H9 (cell line): ENCODE measurements at regions not wholly inside any gene's neighbourhood (a gene's known extent, or its start where the extent isn't known, plus 50 kb on each side); places are given as distances from the start of the nearest gene placed in this dataset.

Source experiments
- DNase-seq: peaks from one replicate; pipeline ENCODE4 v3.0.0-alpha.2; 2017
- H2AFZ ChIP-seq: one replicate; pipeline ENCODE4 v1.6.1; 2013; ENCODE audit warnings: mild to moderate bottlenecking, low read length, control low read depth, moderate library complexity
- H2AK5ac ChIP-seq: 2 replicates; pipeline ENCODE4 v1.6.1; 2013; ENCODE audit warnings: low read length, control low read depth, mixed read lengths; ENCODE audit not compliant: insufficient read length
- H2BK120ac ChIP-seq: one replicate; pipeline ENCODE4 v1.6.1; 2013; ENCODE audit warnings: low read depth, mild to moderate bottlenecking, low read length, control low read depth, inconsistent platforms; ENCODE audit not compliant: poor library complexity, severe bottlenecking
- H2BK12ac ChIP-seq: 2 replicates; pipeline ENCODE4 v1.6.1; 2013; ENCODE audit warnings: low read length, control low read depth, mixed read lengths, low read depth; ENCODE audit not compliant: insufficient read length
- H2BK15ac ChIP-seq: 2 replicates; pipeline ENCODE4 v1.6.1; 2013; ENCODE audit warnings: low read depth, low read length, control low read depth
- H2BK20ac ChIP-seq: one replicate; pipeline ENCODE4 v1.6.1; 2013; ENCODE audit warnings: low read depth, mild to moderate bottlenecking, low read length, control low read depth, inconsistent platforms; ENCODE audit not compliant: poor library complexity, severe bottlenecking
- H2BK5ac ChIP-seq: 2 replicates; pipeline ENCODE4 v1.6.1; 2013; ENCODE audit warnings: low read length, control low read depth, mixed read lengths; ENCODE audit not compliant: insufficient read length
- H3K14ac ChIP-seq: 2 replicates; pipeline ENCODE4 v1.6.1; 2013; ENCODE audit warnings: low read length, control low read depth; ENCODE audit not compliant: insufficient read depth
- H3K18ac ChIP-seq: 2 replicates; pipeline ENCODE4 v1.6.1; 2013; ENCODE audit warnings: low read depth, mild to moderate bottlenecking, mixed read lengths, low read length, control low read depth; ENCODE audit not compliant: insufficient read length
- H3K23ac ChIP-seq: 2 replicates; pipeline ENCODE4 v1.6.1; 2013; ENCODE audit warnings: low read length, control low read depth, mixed read lengths, low read depth; ENCODE audit not compliant: insufficient read length
- H3K23me2 ChIP-seq: 2 replicates; pipeline ENCODE4 v1.6.1; 2013; ENCODE audit warnings: low read depth, mild to moderate bottlenecking, mixed read lengths, low read length, control low read depth; ENCODE audit not compliant: insufficient read length, poor library complexity, severe bottlenecking
- H3K27ac ChIP-seq: 2 replicates; pipeline ENCODE4 v1.5.1; 2013; ENCODE audit warnings: low read length, control low read depth, mixed read lengths, low read depth; ENCODE audit not compliant: insufficient read length
- H3K27me3 ChIP-seq: 2 replicates; pipeline ENCODE4 v1.6.1; 2013; ENCODE audit warnings: low read length, control low read depth, inconsistent platforms; ENCODE audit not compliant: insufficient read depth
- H3K4ac ChIP-seq: 2 replicates; pipeline ENCODE4 v1.6.1; 2013; ENCODE audit warnings: low read depth, mild to moderate bottlenecking, control low read depth, inconsistent platforms, low read length, moderate library complexity
- H3K4me1 ChIP-seq: 2 replicates; pipeline ENCODE4 v1.6.1; 2013; ENCODE audit warnings: low read length, control low read depth, inconsistent platforms; ENCODE audit not compliant: insufficient read depth
- H3K4me2 ChIP-seq: 2 replicates; pipeline ENCODE4 v1.6.1; 2013; ENCODE audit warnings: low read length, control low read depth, mixed read lengths; ENCODE audit not compliant: insufficient read length, insufficient read depth
- H3K56ac ChIP-seq: 2 replicates; pipeline ENCODE4 v1.6.1; 2013; ENCODE audit warnings: low read depth, mild to moderate bottlenecking, mixed read lengths, low read length, control low read depth; ENCODE audit not compliant: insufficient read length
- H3K79me1 ChIP-seq: 2 replicates; pipeline ENCODE4 v1.6.1; 2013; ENCODE audit warnings: low read depth, mild to moderate bottlenecking, moderate library complexity, low read length, control low read depth, inconsistent platforms; ENCODE audit not compliant: insufficient read depth, poor library complexity, severe bottlenecking
- H3K79me2 ChIP-seq: 2 replicates; pipeline ENCODE4 v1.6.1; 2013; ENCODE audit warnings: low read length, control low read depth, inconsistent platforms; ENCODE audit not compliant: insufficient read depth
- H3K9ac ChIP-seq: 2 replicates; pipeline ENCODE4 v1.6.1; 2013; ENCODE audit warnings: low read length, control low read depth, mixed read lengths; ENCODE audit not compliant: insufficient read length; ENCODE audit errors: extremely low read depth
- H3K9me3 ChIP-seq: one replicate; pipeline ENCODE4 v1.6.1; 2013; ENCODE audit warnings: low read depth, low read length, inconsistent platforms; ENCODE audit not compliant: control insufficient read depth
- H3T11ph ChIP-seq: one replicate; pipeline ENCODE4 v1.6.1; 2013; ENCODE audit warnings: mild to moderate bottlenecking, low read length, control low read depth, inconsistent platforms
- H4K20me1 ChIP-seq: one replicate; pipeline ENCODE4 v1.6.1; 2013; ENCODE audit not compliant: control insufficient read depth, insufficient read length, insufficient read depth
- H4K5ac ChIP-seq: 2 replicates; pipeline ENCODE4 v1.6.1; 2013; ENCODE audit warnings: low read depth, mild to moderate bottlenecking, mixed read lengths, low read length, control low read depth; ENCODE audit not compliant: insufficient read length
- H4K8ac ChIP-seq: replicated peaks from 2 replicates; pipeline ENCODE4 v1.6.1; 2013; ENCODE audit warnings: low read length, control low read depth, mixed read lengths, low read depth; ENCODE audit not compliant: insufficient read length
- H4K91ac ChIP-seq: 2 replicates; pipeline ENCODE4 v1.6.1; 2013; ENCODE audit warnings: low read depth, mild to moderate bottlenecking, moderate library complexity, mixed read lengths, low read length, control low read depth; ENCODE audit not compliant: insufficient read length
- H3K27ac Mint-ChIP-seq, 3 experiments: 2 replicates in 2 of 3; 3 replicates in 1 of 3; pipeline ENCODE4 v1.8.0; 2020 to 2021; ENCODE audit warnings: mixed read lengths in 3 of 3, mild to moderate bottlenecking in 1 of 3, moderate library complexity in 1 of 3
- H3K27me3 Mint-ChIP-seq: 2 replicates; pipeline ENCODE4 v1.8.0; 2021; ENCODE audit warnings: low read depth, mild to moderate bottlenecking, moderate library complexity, mixed read lengths
- H3K36me3 Mint-ChIP-seq, 3 experiments: 2 replicates in 2 of 3; 3 replicates in 1 of 3; pipeline ENCODE4 v1.8.0; 2020 to 2021; ENCODE audit warnings: low read depth in 3 of 3, mixed read lengths in 3 of 3; ENCODE audit not compliant: insufficient read depth in 1 of 3
- H3K4me1 Mint-ChIP-seq, 2 experiments: 2 replicates each; pipeline ENCODE4 v1.8.0; 2020; ENCODE audit warnings: mixed read lengths in 2 of 2
- H3K4me3 Mint-ChIP-seq, 2 experiments: 2 replicates in 1 of 2; 3 replicates in 1 of 2; pipeline ENCODE4 v1.8.0; 2020 to 2021; ENCODE audit warnings: mild to moderate bottlenecking in 2 of 2, mixed read lengths in 2 of 2, moderate library complexity in 1 of 2
- H3K9me3 Mint-ChIP-seq, 2 experiments: 2 replicates in 1 of 2; 3 replicates in 1 of 2; pipeline ENCODE4 v1.8.0; 2020; ENCODE audit warnings: mild to moderate bottlenecking in 2 of 2, mixed read lengths in 2 of 2, moderate library complexity in 1 of 2
- WGBS: extraction: QIAGEN DNeasy Blood & Tissue Kit; methylation state at CpG from one replicate; pipeline ENCODE4 v1.1.7; 2013; ENCODE audit warnings: missing lambda C conversion rate, low lambda C conversion rate, mixed read lengths; ENCODE audit not compliant: insufficient read length; ENCODE audit errors: extremely low coverage; 5-methylcytosine and 5-hydroxymethylcytosine counted together
- TF ChIP-seq, protein P1 (sequence below): fragments of 200-600 bp; sonication (generic); conservative IDR thresholded peaks from 3 replicates; pipeline ENCODE4 v1.8.0; 2021; ENCODE audit warnings: antibody characterized with exemption, mild to moderate bottlenecking

GRCh38 chr10:23702977-23703414, 264.1 kb downstream of the OTUD1 start:
- Histone ChIP-seq H3K9ac (no peak overlapping the region), H2BK20ac (no peak overlapping the region), H2BK5ac (no peak overlapping the region), H4K5ac (no peak overlapping the region), H4K91ac (no peak overlapping the region), H2AFZ (no peak overlapping the region), H2BK120ac (no peak overlapping the region), H3T11ph (no peak overlapping the region), H2BK12ac (no peak overlapping the region), H3K56ac (no peak overlapping the region), H3K23me2 (no peaks in the 10 kb centered on the region), H4K8ac (no peak overlapping the region), H3K4ac (no peak overlapping the region), H3K4me1 (no peaks in the 10 kb centered on the region), H3K18ac (no peak overlapping the region), H3K14ac (no peak overlapping the region), H2BK15ac (no peak overlapping the region), H3K27ac (no peak overlapping the region), H3K9me3 (no peaks in the 10 kb centered on the region), H3K23ac (no peak overlapping the region), H4K20me1 (no peaks in the 10 kb centered on the region), H3K27me3 (no peaks in the 10 kb centered on the region; the same call in 1 of the 2 replicates), H3K79me1 (no peaks in the 10 kb centered on the region), H3K4me2 (no peak overlapping the region), H3K79me2 (no peaks in the 10 kb centered on the region), H2AK5ac (no peak overlapping the region)
- peaks cover 3% of the 10 kb centered on the region in 2 experiments; a peak in 1 of 4 replicates for H3K4me1 Mint-ChIP-seq
- DNase-seq: peak; percentile 90
- no CpG with 5 or more reads among the region's 9 CpGs for WGBS
- peaks cover 0 to 13% (median 1%) of the 10 kb centered on the region in 3 experiments; a peak in 2 of 7 replicates for H3K36me3 Mint-ChIP-seq
- H3K27me3 Mint-ChIP-seq: peaks cover 52% of the 10 kb centered on the region
- peaks cover 13 to 16% of the 10 kb centered on the region in 2 experiments for H3K9me3 Mint-ChIP-seq
- TF ChIP-seq, protein P1, sequence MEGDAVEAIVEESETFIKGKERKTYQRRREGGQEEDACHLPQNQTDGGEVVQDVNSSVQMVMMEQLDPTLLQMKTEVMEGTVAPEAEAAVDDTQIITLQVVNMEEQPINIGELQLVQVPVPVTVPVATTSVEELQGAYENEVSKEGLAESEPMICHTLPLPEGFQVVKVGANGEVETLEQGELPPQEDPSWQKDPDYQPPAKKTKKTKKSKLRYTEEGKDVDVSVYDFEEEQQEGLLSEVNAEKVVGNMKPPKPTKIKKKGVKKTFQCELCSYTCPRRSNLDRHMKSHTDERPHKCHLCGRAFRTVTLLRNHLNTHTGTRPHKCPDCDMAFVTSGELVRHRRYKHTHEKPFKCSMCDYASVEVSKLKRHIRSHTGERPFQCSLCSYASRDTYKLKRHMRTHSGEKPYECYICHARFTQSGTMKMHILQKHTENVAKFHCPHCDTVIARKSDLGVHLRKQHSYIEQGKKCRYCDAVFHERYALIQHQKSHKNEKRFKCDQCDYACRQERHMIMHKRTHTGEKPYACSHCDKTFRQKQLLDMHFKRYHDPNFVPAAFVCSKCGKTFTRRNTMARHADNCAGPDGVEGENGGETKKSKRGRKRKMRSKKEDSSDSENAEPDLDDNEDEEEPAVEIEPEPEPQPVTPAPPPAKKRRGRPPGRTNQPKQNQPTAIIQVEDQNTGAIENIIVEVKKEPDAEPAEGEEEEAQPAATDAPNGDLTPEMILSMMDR: peak; percentile 89
- H3K4me3 Mint-ChIP-seq: no peak overlapping the region
- no peak overlapping the region for H3K27ac Mint-ChIP-seq
